ENCODE measurements at regions not wholly inside any gene's neighbourhood (a gene's known extent, or its start where the extent isn't known, plus 50 kb on each side); places are given as distances from the start of the nearest gene placed in this dataset.

DNA sequence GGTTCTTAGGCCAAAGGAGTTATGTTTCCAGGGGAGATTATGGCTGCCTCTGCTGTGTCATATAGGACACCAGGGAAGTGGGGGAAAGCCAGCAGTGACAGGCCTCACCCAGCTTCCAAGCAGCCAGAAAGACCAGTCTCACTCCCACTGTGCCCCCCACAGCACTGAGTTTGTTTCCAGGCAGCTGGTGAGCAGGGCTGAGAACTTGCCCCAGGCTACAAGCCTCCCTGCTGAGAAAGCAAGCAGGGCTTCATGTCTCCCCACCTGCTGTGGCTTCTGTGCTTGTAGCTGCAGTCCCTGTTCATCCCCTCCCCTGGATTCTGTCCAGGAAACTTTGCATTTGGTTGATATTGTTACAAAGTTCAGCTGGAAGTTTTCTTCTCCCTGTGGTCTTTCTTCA is 376.3 kb downstream of the PDCD6IP start:
- ChIA-PET CTCF (no interaction called here), POLR2A (ENCODE audit: unreplicated experiment) (no interaction called here)
- H3K27ac ChIP-seq: no peak overlapping the region
- no peak overlapping the region for H2AFZ ChIP-seq
- H4K20me1 ChIP-seq (ENCODE audit: insufficient read depth): no peaks in the 10 kb centered on the region
- H3K9me3 ChIP-seq (ENCODE audit: insufficient read depth, low read depth): no peaks in the 10 kb centered on the region
- BruUV-seq (replicated peaks): no TSS peak
- H3K79me2 ChIP-seq (ENCODE audit: low read depth): no peaks in the 10 kb centered on the region
- no peaks in the 10 kb centered on the region for H3K4me1 ChIP-seq (replicated peaks; ENCODE audit: insufficient read depth)
- intact Hi-C loops (cut with micrococcal nuclease; ENCODE audit: unreplicated experiment): no loop called here
- H3K9me2 ChIP-seq (ENCODE audit: insufficient read depth): no peaks in the 10 kb centered on the region
- no peak overlapping the region for H3K4me2 ChIP-seq
- no peaks in the 10 kb centered on the region for H3K36me3 ChIP-seq (ENCODE audit: low read depth)
- no peaks in the 10 kb centered on the region for H3F3A ChIP-seq (ENCODE audit: insufficient read depth, low read depth)
- TF ChIP-seq, protein P1, sequence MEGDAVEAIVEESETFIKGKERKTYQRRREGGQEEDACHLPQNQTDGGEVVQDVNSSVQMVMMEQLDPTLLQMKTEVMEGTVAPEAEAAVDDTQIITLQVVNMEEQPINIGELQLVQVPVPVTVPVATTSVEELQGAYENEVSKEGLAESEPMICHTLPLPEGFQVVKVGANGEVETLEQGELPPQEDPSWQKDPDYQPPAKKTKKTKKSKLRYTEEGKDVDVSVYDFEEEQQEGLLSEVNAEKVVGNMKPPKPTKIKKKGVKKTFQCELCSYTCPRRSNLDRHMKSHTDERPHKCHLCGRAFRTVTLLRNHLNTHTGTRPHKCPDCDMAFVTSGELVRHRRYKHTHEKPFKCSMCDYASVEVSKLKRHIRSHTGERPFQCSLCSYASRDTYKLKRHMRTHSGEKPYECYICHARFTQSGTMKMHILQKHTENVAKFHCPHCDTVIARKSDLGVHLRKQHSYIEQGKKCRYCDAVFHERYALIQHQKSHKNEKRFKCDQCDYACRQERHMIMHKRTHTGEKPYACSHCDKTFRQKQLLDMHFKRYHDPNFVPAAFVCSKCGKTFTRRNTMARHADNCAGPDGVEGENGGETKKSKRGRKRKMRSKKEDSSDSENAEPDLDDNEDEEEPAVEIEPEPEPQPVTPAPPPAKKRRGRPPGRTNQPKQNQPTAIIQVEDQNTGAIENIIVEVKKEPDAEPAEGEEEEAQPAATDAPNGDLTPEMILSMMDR (conservative IDR thresholded peaks at IDR 0.05): no peak
- TF ChIP-seq EZH2 (IDR thresholded peaks at IDR 0.05; ENCODE audit: low read depth): no peak
- no peak overlapping the region for H3K4me3 ChIP-seq
- DNase-seq: no peak
- no peaks in the 10 kb centered on the region for H3K27me3 ChIP-seq (ENCODE audit: insufficient read depth, low read depth)

DNA sequence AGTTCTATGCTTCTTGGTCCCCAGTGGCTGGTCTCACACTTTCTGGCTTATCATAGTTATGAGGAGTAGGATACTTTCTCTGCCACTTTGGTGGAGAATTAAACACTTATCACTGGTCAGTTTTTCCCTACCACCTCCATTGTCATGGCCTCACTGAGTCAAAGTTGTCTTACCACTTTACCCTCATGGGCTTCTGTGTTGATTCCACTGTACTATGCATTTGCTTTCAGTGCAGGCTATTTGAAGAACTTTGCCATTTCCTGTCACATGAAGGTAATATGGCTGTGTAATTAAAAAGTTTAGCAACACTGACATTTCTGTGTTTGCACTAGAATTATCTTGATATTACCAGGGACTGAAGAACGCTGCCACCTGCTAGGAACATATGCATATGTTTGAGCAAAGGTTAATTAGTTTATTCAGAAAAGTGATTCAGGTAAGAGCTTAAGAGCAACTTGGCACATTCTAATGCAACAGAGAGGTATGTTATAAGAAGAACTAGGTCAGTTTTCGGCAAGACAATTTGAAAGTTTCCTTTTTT is 377.3 kb downstream of the PDCD6IP start:
- H3K9me3 ChIP-seq (ENCODE audit: insufficient read depth, low read depth): no peaks in the 10 kb centered on the region
- H3K4me3 ChIP-seq: no peak overlapping the region
- no peaks in the 10 kb centered on the region for H3K27me3 ChIP-seq (ENCODE audit: insufficient read depth, low read depth)
- no peaks in the 10 kb centered on the region for H4K20me1 ChIP-seq (ENCODE audit: insufficient read depth)
- no peaks in the 10 kb centered on the region for H3F3A ChIP-seq (ENCODE audit: insufficient read depth, low read depth)
- H2AFZ ChIP-seq: no peak overlapping the region
- H3K4me1 ChIP-seq (replicated peaks; ENCODE audit: insufficient read depth): no peaks in the 10 kb centered on the region
- no peaks in the 10 kb centered on the region for H3K79me2 ChIP-seq (ENCODE audit: low read depth)
- H3K27ac ChIP-seq: no peak overlapping the region
- no peaks in the 10 kb centered on the region for H3K36me3 ChIP-seq (ENCODE audit: low read depth)
- H3K4me2 ChIP-seq: no peak overlapping the region
- no peak for DNase-seq
- TF ChIP-seq, protein P1 (conservative IDR thresholded peaks at IDR 0.05): no peak
- no peak for TF ChIP-seq EZH2 (IDR thresholded peaks at IDR 0.05; ENCODE audit: low read depth)
- no peaks in the 10 kb centered on the region for H3K9me2 ChIP-seq (ENCODE audit: insufficient read depth)
- BruUV-seq (replicated peaks): no TSS peak
- ChIA-PET POLR2A (ENCODE audit: unreplicated experiment) (no interaction called here), CTCF (no interaction called here)
- intact Hi-C loops (cut with micrococcal nuclease; ENCODE audit: unreplicated experiment): no loop called here

DNA sequence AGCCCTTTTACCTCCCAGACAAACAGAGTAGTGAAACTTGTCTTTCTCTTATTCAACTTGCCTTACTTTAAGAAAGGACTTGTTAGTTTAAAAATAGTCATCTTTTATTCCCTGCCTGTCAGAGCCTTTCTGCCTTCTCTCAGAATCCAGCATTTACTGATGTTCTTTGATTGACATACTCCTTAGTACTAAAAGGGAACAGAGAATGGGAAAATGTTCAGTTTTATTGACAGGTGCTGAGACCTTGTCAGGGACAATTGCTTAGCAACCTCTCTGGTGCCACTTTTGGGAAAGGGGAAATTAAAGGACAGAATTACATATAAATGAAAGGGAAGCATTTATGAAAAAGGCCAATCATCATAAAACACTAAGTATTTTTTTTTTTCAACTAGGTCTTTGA is 378.3 kb downstream of the PDCD6IP start:
- no TSS peak for BruUV-seq (replicated peaks)
- Histone ChIP-seq H3K27ac (no peak overlapping the region), H3K27me3 (ENCODE audit: insufficient read depth, low read depth) (no peaks in the 10 kb centered on the region), H4K20me1 (ENCODE audit: insufficient read depth) (no peaks in the 10 kb centered on the region), H3K4me3 (no peak overlapping the region), H3K9me2 (ENCODE audit: insufficient read depth) (no peaks in the 10 kb centered on the region), H3F3A (ENCODE audit: insufficient read depth, low read depth) (no peaks in the 10 kb centered on the region), H3K4me1 (replicated peaks; ENCODE audit: insufficient read depth) (no peaks in the 10 kb centered on the region), H3K36me3 (ENCODE audit: low read depth) (no peaks in the 10 kb centered on the region), H3K9me3 (ENCODE audit: insufficient read depth, low read depth) (no peaks in the 10 kb centered on the region), H2AFZ (no peak overlapping the region), H3K79me2 (ENCODE audit: low read depth) (no peaks in the 10 kb centered on the region), H3K4me2 (no peak overlapping the region)
- ChIA-PET CTCF (no interaction called here), POLR2A (ENCODE audit: unreplicated experiment) (no interaction called here)
- intact Hi-C loops (cut with micrococcal nuclease; ENCODE audit: unreplicated experiment): no loop called here
- DNase-seq: no peak
- TF ChIP-seq EZH2 (IDR thresholded peaks at IDR 0.05; ENCODE audit: low read depth): no peak
- TF ChIP-seq, protein P1 (conservative IDR thresholded peaks at IDR 0.05): no peak
